Calu3 (cell line): ENCODE measurements at regions not wholly inside any gene's neighbourhood (a gene's known extent, or its start where the extent isn't known, plus 50 kb on each side); places are given as distances from the start of the nearest gene placed in this dataset.

ENCODE experiments used
- BruUV-seq: library from RNA; stranded (reverse); fragments of 400-500 nt; replicated peaks from 2 replicates; lab custom pipeline; 2021; lab: Mats Ljungman, UMichigan
- CTCF ChIA-PET: fragments of 300-600 bp; sonication (Branson Sonifier 250); formaldehyde crosslinking; loops from one replicate; lab custom pipeline; 2022; ENCODE audit warnings: antibody characterized with exemption; lab: Charles Lee
- DNase-seq: peaks from one replicate; pipeline ENCODE4 v3.0.0; 2022
- H3K27ac Mint-ChIP-seq: one replicate; pipeline ENCODE4 v1.8.0; 2022; ENCODE audit warnings: mixed read lengths; ENCODE audit not compliant: unreplicated experiment
- H3K27me3 Mint-ChIP-seq: one replicate; pipeline ENCODE4 v1.8.0; 2022; ENCODE audit warnings: mixed read lengths; ENCODE audit not compliant: unreplicated experiment
- H3K36me3 Mint-ChIP-seq: one replicate; pipeline ENCODE4 v1.8.0; 2022; ENCODE audit warnings: mild to moderate bottlenecking, moderate library complexity, mixed read lengths; ENCODE audit not compliant: insufficient read depth, unreplicated experiment
- H3K4me1 Mint-ChIP-seq: one replicate; pipeline ENCODE4 v1.8.0; 2022; ENCODE audit warnings: mild to moderate bottlenecking, low read depth, mixed read lengths; ENCODE audit not compliant: unreplicated experiment
- H3K4me3 Mint-ChIP-seq: one replicate; pipeline ENCODE4 v1.8.0; 2022; ENCODE audit warnings: mild to moderate bottlenecking, low read depth, moderate library complexity, mixed read lengths; ENCODE audit not compliant: unreplicated experiment
- H3K9me3 Mint-ChIP-seq: one replicate; pipeline ENCODE4 v1.8.0; 2022; ENCODE audit warnings: low read depth, mixed read lengths; ENCODE audit not compliant: unreplicated experiment
- intact Hi-C: fragments of 100-400 bp; cut with micrococcal nuclease; formaldehyde crosslinking; loops from one replicate; pipeline ENCODE4 v1.10.0; 2022; ENCODE audit not compliant: unreplicated experiment
- TF ChIP-seq, protein P1 (sequence below): fragments of 200-600 bp; IDR thresholded peaks from one replicate; pipeline ENCODE4 v1.8.0; 2022; ENCODE audit warnings: antibody characterized with exemption; ENCODE audit not compliant: unreplicated experiment

GRCh38 chr15:92519709-92520108 lies 126.0 kb downstream of the ST8SIA2 start:
- CTCF ChIA-PET, result interaction anchor here (0.6 to 3.4 kb wide), 2 partner anchors 91 to 196 kb away, joined by 4 to 60 read pairs; no protein-coding TSS in a partner anchor
- Mint-ChIP-seq H3K27me3 (peaks cover 31% of the 10 kb centered on the region), H3K36me3 (no peaks in the 10 kb centered on the region), H3K9me3 (no peaks in the 10 kb centered on the region), H3K4me1 (peaks cover 8% of the 10 kb centered on the region), H3K4me3 (no peak overlapping the region), H3K27ac (no peak overlapping the region)
- no peak for DNase-seq
- BruUV-seq, result no TSS peak
- TF ChIP-seq, protein P1, sequence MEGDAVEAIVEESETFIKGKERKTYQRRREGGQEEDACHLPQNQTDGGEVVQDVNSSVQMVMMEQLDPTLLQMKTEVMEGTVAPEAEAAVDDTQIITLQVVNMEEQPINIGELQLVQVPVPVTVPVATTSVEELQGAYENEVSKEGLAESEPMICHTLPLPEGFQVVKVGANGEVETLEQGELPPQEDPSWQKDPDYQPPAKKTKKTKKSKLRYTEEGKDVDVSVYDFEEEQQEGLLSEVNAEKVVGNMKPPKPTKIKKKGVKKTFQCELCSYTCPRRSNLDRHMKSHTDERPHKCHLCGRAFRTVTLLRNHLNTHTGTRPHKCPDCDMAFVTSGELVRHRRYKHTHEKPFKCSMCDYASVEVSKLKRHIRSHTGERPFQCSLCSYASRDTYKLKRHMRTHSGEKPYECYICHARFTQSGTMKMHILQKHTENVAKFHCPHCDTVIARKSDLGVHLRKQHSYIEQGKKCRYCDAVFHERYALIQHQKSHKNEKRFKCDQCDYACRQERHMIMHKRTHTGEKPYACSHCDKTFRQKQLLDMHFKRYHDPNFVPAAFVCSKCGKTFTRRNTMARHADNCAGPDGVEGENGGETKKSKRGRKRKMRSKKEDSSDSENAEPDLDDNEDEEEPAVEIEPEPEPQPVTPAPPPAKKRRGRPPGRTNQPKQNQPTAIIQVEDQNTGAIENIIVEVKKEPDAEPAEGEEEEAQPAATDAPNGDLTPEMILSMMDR, result no peak
- intact Hi-C loops, result loop anchor here (5.0 kb wide), 1 partner anchor 83 kb away; no protein-coding TSS in a partner anchor
